ENCODE measurements at regions not wholly inside any gene's neighbourhood (a gene's known extent, or its start where the extent isn't known, plus 50 kb on each side); places are given as distances from the start of the nearest gene placed in this dataset.

DNA sequence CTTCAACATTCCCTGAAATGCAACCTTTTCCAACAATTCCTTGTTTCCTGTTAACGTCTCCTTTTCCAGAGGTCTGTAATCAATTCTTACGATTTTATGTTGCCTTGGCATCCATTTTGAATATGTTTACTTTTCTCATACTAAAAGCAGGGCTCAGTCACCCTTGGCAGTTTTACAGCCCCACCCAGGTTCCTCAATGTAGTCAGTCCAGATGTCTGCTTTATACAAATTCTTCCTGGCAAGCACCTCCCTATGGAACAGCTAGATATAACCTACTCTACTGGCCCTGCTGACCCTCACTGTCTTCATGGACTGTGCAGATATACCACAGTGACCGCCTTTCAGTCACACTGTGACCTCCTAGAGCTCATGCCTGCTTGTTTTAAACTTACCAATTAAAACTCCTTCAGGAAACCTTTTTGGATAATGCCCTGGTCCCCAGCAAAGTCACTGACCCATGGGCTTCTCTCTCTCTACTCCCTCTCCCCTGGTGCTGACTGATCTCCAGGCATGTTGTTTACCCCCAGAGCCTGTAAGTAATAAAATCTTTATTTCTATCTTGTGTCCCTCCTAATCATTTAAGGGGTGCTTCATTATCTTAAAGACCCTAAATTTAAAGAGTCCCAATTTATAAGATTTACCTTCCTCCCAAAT is 147.1 kb upstream of the STEAP1 start:
- H3K4me3 ChIP-seq (ENCODE audit: low read depth, low read length): no peak overlapping the region

DNA sequence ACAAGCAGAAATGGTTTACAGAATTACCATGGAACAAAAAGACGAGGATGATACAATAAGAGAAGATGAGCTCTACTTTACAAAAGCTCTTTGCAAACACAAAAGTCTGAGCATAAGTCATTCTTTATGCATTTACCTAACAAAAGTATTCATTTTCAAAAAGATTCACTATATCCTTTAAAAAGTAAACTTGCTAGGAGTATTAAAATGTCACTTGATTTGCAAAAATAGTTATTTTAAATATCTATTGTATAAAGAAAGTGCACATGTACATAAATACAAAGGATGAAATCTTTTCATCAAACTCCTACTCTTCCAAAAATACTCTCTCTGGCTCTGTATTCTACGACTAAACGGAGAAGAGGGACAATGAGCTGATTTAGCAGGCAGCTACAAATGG is 146.4 kb upstream of the STEAP1 start:
- no peak overlapping the region for H3K4me3 ChIP-seq (ENCODE audit: low read depth, low read length)
- TF ChIP-seq, protein P1, sequence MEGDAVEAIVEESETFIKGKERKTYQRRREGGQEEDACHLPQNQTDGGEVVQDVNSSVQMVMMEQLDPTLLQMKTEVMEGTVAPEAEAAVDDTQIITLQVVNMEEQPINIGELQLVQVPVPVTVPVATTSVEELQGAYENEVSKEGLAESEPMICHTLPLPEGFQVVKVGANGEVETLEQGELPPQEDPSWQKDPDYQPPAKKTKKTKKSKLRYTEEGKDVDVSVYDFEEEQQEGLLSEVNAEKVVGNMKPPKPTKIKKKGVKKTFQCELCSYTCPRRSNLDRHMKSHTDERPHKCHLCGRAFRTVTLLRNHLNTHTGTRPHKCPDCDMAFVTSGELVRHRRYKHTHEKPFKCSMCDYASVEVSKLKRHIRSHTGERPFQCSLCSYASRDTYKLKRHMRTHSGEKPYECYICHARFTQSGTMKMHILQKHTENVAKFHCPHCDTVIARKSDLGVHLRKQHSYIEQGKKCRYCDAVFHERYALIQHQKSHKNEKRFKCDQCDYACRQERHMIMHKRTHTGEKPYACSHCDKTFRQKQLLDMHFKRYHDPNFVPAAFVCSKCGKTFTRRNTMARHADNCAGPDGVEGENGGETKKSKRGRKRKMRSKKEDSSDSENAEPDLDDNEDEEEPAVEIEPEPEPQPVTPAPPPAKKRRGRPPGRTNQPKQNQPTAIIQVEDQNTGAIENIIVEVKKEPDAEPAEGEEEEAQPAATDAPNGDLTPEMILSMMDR (conservative IDR thresholded peaks at IDR 0.05; ENCODE audit: low read depth, low read length): no peak
- no peak for DNase-seq (ENCODE audit: low read depth)

More for the DNA sequence above, 147.1 kb upstream of the STEAP1 start:
- TF ChIP-seq, protein P1 (conservative IDR thresholded peaks at IDR 0.05; ENCODE audit: low read depth, low read length): no peak
- no peak for DNase-seq (ENCODE audit: low read depth)

DNA sequence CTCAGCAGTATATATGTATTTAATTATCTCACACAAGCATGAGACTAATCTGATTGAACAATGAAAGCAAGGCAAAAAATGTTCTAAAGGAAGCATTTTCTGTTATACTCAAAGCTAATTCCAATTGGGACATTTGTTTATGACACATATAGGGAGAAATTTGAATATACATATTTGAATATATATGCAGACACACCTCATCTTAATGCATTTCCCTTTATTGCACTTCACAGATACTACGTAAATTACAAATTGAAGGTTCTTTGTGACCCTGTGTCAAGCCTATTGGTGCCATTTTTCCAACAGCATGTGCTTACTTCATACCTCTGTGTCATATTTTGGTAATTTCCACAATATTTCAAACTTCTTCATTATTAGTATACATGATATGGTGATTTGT is 132.1 kb upstream of the STEAP1 start:
- DNase-seq (ENCODE audit: low read depth): no peak
- no peak overlapping the region for H3K4me3 ChIP-seq (ENCODE audit: low read depth, low read length)
- TF ChIP-seq, protein P1 (conservative IDR thresholded peaks at IDR 0.05; ENCODE audit: low read depth, low read length): no peak

DNA sequence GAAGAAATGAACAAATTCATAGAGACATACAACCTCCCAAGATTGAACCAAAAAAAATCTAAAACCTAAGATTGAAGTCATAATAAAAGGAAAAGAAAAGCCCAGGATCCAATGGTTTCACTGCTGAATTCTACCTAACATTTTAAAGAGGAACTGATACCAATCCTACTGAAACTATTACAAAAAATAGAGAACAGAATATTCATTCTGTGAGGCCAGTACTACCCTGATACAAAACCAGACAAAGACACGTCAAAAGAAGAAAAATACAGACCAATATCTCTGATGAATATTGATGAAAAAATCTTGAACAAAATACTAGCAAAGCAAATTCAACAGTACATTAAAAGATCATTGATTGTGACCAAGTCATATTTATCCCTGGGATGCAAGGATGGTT is 128.5 kb upstream of the STEAP1 start:
- TF ChIP-seq, protein P1 (conservative IDR thresholded peaks at IDR 0.05; ENCODE audit: low read depth, low read length): no peak
- no peak for DNase-seq (ENCODE audit: low read depth)
- H3K4me3 ChIP-seq (ENCODE audit: low read depth, low read length): no peak overlapping the region

DNA sequence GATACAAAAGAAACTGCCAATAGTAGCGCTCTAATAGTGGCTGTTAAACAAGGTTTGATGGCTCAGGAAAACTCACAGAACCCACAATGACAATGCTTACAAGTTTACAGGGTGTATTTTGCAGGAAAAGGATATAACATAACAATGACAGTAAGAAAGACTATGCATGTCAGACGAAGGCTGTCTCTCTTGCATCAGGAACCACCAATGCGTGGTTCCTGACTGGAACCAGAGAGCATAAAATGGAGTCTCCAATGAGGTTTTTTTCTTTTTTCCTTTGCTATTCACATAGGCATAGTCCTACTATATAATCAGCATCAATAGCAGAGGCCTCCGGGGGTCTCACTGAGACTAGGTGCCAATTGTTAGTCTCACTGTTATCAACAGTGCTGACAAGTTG is 120.4 kb upstream of the STEAP1 start:
- no peak for DNase-seq (ENCODE audit: low read depth)
- TF ChIP-seq, protein P1 (conservative IDR thresholded peaks at IDR 0.05; ENCODE audit: low read depth, low read length): no peak
- no peak overlapping the region for H3K4me3 ChIP-seq (ENCODE audit: low read depth, low read length)

DNA sequence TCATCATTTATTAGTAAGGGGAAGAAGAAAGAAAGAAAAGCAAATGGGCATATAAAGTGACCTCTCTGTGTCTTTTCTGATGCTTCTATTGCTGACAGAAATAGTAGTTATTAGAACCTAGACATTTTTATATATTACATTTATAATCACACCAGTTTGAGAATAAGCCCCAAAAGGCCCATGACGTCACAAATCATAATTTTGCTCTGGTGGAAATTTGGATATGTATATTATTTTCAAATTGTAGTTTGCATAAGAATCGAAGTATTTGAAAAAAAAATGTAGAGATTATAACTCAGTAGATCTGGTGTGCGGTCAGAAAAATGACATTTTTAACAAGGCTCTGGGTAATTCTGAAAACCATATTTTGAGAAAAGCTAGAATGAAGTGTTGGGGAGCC is 101.2 kb upstream of the STEAP1 start:
- H3K4me3 ChIP-seq (ENCODE audit: low read depth, low read length): no peak overlapping the region
- TF ChIP-seq, protein P1 (conservative IDR thresholded peaks at IDR 0.05; ENCODE audit: low read depth, low read length): no peak
- DNase-seq (ENCODE audit: low read depth): no peak

DNA sequence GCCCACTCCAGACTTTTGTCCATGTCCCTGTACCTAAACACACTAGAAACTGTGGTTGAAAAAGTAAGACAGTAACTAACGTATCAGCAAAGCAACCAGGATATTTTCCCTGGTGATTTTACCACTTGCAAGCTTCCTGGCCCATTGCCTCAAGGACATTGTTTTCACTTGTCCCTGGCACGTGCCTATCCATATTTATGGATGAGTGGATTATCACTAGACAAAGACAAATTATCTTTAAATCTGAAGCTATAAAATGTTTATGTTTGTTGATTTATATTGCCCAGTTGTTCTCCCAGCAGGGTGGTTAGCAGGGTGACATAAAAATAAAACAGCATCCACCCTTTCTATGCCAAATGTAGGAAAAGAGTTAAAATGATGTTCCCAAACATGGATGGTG is 93.2 kb upstream of the STEAP1 start:
- no peak overlapping the region for H3K4me3 ChIP-seq (ENCODE audit: low read depth, low read length)
- DNase-seq (ENCODE audit: low read depth): no peak
- TF ChIP-seq, protein P1 (conservative IDR thresholded peaks at IDR 0.05; ENCODE audit: low read depth, low read length): no peak
